GM19328 (cell line): ENCODE measurements at regions not wholly inside any gene's neighbourhood (a gene's known extent, or its start where the extent isn't known, plus 50 kb on each side); places are given as distances from the start of the nearest gene placed in this dataset.
"Not testable (repeated sequence)": the region's sequence is repeated elsewhere in the genome, so short reads cannot be mapped to it uniquely, and the experiment has no call there.

ENCODE experiments used
- ATAC-seq: cut with Tn5 transposase; IDR thresholded peaks from one replicate; pipeline ENCODE4 v1.9.1; 2021; ENCODE audit warnings: mild to moderate bottlenecking, moderate library complexity; ENCODE audit not compliant: unreplicated experiment

DNA sequence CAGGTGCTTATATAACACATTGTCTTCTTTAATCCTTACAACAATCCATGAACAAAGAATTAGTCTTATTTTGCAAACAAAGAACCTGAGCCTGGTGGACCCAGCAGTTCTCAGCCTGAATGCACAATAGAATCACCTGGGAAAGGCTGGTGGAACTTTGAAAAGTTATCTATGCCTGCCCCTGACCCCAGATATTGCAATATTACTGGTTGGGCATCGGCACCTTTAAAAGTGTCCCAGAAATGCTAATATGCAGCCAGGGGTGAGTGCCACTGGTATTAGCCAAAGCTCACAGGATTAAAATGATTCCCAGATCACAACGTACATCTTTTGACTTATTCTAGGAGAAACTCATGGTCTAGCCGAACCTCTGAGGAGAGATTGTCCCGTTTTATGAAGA lies 268.8 kb downstream of the KLF5 start:
- no peak for ATAC-seq

- ATAC-seq, result no peak
Measured at GRCh38 chr13:73325723-73326558, 267.1 kb downstream of the KLF5 start.

DNA sequence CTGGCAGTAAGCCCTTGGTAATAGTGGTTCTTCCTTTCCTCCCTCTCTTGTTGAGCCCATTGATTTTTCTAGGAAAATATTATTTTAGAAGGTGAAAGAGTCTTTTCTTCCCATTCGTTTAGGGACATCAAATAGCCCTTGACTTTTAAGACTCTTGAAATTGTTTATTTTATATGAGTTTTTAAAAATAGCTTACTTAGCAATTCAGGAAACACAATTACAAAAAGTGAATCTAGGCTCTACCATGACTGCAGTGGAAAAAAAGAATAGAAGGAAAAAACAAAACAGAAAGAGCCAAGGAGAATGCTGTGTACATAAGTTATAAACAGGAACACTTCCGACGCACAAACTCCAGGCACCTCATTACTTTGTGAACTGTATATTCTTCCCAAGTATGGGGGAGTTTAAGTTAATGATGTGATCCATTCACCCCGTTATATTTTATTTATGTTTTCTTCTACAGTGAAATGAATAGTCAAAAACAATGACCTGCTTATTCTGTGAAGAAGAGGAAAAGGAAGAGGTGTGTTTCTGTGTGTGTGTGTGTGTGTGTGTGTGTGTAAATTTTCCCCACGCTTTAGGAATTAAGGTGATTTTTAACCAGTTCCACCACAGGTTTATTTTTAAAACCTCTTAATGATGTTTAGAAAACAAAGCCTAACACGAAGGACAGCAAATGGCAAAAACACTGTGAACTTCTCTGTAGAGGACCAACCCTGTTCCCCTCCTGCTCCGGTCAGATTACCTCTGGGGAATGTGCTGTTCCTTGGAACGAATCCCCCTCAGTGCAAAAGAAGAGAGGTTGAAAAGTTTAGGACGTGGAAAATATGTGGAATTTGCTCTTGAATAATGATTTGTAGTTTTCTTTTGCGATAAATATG lies 266.3 kb downstream of the KLF5 start:
- ATAC-seq, result no peak

GRCh38 chr13:73323615-73324014 lies 264.8 kb downstream of the KLF5 start:
- no peak for ATAC-seq

- no peak for ATAC-seq
Measured at GRCh38 chr13:73321043-73321442, 262.2 kb downstream of the KLF5 start.

GRCh38 chr13:73317140-73317539 lies 258.3 kb downstream of the KLF5 start:
- ATAC-seq, result no peak

GRCh38 chr13:73310366-73310765 lies 251.6 kb downstream of the KLF5 start:
- no peak for ATAC-seq

GRCh38 chr13:73307481-73307880 lies 248.7 kb downstream of the KLF5 start:
- ATAC-seq, result no peak

GRCh38 chr13:73306688-73307087 lies 247.9 kb downstream of the KLF5 start:
- no peak for ATAC-seq

DNA sequence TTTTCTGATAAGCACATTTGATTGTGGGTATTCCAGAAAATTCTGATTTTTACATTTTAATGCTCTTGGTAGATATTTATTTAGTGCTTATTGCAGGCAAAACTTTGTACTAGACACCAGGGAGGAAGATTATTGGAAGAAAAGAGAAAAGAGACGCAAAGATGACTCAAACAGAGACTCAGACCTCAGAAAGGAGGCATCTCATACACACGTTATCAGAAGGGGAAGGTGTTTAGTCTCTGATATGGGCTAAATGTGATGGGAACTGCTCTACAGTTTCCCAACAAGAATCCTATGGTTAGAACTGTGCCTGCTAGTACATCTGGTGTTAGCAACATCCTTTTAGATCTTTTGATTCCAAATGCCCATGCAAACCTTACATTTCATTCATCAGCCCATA lies 245.6 kb downstream of the KLF5 start:
- no peak for ATAC-seq

DNA sequence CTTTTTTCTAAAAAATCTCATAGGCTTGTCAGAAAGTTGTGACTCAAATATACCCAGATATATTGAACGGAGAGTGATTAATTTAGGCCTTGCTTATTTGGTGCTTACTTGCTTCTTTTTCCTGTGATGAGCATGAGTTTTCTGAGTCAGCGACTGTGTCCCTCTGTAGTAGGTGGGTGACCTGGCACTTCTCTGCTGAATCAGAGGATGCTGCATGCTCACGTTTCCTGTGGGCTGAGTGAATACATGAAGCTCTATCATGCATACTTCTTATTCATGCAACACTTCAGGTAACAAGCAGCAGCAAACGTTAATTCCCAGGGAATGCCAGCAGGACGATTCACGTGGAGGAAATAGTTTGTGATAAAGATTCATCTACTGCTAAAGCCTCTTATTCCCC lies 245.0 kb downstream of the KLF5 start:
- ATAC-seq, result no peak

DNA sequence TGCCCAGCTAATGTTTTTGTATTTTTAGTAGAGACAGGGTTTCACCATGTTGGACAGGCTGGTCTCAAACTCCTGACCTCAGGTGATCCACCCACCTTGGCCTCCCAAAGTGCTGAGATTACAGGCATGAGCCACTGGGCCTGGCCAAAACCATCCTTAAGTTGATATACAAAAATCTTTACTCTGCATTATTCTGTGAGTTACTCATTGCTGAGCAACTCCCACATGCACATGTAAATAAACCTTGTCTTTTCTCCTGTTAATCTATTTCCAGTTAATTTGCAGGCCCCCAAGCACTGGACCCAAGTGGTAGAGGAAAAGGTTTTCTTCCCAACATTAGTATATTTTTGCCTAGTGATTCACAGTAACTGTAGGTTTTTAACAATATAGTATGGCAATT lies 242.8 kb downstream of the KLF5 start:
- not testable (repeated sequence) for ATAC-seq

DNA sequence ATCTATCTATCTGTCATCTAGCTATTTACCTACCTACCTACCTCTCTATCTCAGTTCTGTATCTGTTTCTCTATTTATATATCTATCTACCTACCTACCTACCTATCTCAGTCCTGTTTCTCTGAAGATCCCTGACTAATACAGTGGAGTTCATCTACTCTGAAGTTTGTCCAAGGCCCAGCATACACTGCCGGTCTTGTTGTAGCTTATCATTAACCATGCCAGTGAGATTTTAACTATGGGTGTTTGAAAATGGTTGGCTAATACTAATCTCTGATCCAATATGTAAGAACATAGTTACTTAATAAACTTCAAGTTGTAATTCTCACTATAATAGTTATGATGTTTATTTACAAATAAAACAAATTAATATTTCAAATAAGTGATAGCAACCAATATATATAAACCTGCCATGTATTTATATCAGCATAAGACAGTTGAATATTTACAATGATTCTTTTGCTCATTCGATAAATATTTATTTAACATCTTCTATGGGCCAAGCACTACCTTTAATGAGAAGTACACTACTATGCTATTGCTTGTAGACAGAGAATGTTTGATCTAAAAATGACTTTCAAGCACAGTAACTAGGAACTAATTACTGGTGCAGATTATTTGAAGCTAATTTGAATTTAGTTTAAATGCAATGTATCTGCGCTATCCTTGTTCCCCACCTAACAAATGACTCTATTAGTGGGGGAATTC lies 242.1 kb downstream of the KLF5 start:
- ATAC-seq, result no peak

DNA sequence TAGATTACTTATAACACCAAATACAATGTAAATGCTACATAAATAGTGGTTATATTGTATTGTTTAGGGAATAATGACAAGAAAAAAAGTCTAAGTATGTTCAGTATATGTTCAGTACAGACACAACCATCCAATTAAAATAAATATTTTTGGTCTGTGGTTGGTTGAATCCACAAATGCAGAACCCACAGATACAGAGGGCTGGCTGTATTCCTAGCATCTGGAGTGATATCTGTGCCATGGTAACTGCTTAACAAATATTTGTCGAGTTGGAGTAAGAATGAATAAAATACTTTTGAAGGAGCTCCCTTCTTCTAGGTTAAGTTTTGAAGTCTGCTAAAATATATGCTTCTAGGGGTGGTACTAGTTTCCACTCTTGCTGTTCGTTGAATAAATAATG lies 241.0 kb downstream of the KLF5 start:
- no peak for ATAC-seq

GRCh38 chr13:73293913-73294523 lies 235.2 kb downstream of the KLF5 start:
- ATAC-seq, result no peak

DNA sequence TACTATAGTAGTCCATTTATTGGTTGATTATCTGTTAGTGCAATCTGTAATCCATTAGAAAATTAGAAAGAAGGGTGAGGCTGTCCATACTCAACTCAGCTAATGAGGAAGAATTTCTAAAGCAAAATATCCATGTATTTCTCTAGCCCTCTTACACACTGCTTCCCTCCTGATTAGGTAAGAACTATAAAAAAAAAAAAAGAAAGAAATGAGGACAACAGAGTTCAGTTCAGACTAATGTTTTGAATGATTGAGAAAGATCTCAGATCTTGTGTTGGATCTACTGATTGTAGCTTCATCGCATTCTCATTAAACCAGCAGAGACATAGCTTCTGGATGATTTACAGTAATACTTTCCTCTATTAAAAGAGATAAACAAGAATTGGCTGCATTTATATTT lies 233.3 kb downstream of the KLF5 start:
- no peak for ATAC-seq

DNA sequence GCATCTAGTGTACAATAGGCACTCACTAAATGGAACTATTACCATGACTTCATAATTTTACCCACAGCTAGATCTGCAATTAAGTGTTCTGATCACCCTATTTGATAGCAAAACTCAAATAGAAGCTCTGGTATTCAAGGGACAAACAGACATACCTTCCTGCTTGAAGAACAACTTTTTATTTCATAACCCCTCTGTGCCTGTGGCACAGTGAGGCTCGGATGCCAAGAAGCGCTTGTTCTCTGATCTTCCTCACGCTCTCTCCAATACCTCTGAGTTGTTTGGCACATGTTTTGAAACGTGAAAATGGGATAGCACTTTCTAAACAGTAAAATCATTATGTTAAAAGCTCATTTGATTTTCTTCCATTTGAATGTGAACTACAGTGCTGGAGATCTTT lies 232.0 kb downstream of the KLF5 start:
- ATAC-seq, result no peak

DNA sequence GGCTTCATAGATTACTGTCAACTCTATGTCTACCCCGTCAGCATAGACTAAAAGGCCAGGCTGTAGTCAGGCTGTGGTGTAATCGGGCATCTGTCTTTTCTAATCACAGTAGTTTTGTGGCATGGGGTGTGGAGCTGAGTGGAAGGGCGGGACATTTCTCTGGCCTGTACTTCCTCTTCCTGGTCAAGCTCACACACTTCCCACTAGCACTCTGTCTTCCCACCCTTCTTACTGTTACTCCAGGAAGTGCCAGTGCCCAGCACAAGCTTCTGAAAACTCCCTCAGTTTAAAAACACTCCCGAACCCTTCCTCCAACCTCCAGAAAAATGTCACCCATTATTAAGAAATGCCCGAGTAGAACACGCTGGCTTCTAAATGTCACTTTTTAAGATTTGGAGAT lies 229.8 kb downstream of the KLF5 start:
- no peak for ATAC-seq

GRCh38 chr13:73287831-73288230 lies 229.0 kb downstream of the KLF5 start:
- ATAC-seq, result no peak

DNA sequence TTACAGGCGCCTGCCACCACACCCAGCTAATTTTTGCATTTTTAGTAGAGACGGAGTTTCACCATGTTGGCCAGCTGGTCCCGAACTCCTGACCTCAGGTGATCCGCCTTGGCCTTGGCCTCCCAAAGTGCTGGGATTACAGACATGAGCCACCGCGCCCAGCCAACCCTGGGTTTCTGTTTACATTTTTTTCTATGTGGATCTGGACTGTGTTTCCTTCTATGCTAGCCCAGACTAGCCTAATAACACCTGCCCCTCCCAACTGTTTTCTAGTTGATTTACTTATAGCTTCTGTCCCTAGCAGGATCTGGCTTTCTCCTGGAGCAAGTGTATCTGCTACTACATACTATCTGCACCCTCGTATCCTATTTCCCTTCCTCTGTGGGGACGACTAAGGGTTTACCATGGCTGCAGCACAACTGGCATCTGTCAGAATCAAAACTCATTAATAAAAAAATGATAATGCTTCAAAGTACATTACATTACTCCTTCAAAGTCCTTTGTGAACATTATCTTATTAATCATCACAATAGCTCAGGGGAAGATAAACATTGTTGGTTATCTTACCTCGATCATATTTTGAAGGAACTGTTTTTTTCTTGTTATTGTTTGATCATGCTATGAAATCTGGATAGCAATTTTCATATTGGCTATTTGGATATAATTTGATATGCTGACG lies 228.3 kb downstream of the KLF5 start:
- ATAC-seq, result no peak
